B cell (primary cell): ENCODE measurements at regions not wholly inside any gene's neighbourhood (a gene's known extent, or its start where the extent isn't known, plus 50 kb on each side); places are given as distances from the start of the nearest gene placed in this dataset.

Experiments
- ATAC-seq: fragments of 200-7000 bp; cut with Tn5 transposase; one replicate; pipeline ENCODE4 v1.10.0; 2021; ENCODE audit warnings: low read depth, mild to moderate bottlenecking, moderate number of reproducible peaks, moderate library complexity
- CTCF ChIA-PET: fragments of 350-600 bp; sonication (Branson Sonifier 250); formaldehyde crosslinking; loops from one replicate; lab custom pipeline; 2021; ENCODE audit warnings: antibody characterized with exemption, inconsistent platforms; lab: Charles Lee
- POLR2A ChIA-PET: fragments of 350-600 bp; sonication (Branson Sonifier 250); formaldehyde crosslinking; loops from one replicate; lab custom pipeline; 2021; ENCODE audit warnings: antibody characterized with exemption; lab: Charles Lee
- DNase-seq: peaks from one replicate; pipeline ENCODE4 v3.0.0; 2013
- H2AFZ ChIP-seq: 2 replicates; pipeline ENCODE4 v1.6.1; 2012; ENCODE audit warnings: mild to moderate bottlenecking, low read depth, low read length; ENCODE audit not compliant: insufficient read depth, poor library complexity, severe bottlenecking
- H3K27ac ChIP-seq, 2 donors: 1 replicate in 1 of 2; 2 replicates in 1 of 2; pipeline ENCODE4 v1.5.1; 2012 to 2013; ENCODE audit warnings: low read length in 2 of 2, mild to moderate bottlenecking in 2 of 2, moderate library complexity in 1 of 2
- H3K27me3 ChIP-seq, 4 experiments: fragments of 200-600 bp in 1 of 4; sonication (generic) in 1 of 4; replicated peaks in 1 of 4; 1 replicate in 2 of 4; 2 replicates in 2 of 4; pipeline versions ENCODE4 v1.6.1 to v1.7.0; 2013 to 2016; ENCODE audit warnings: low read length in 3 of 4, mild to moderate bottlenecking in 2 of 4, mixed read lengths in 1 of 4, moderate library complexity in 1 of 4; ENCODE audit not compliant: insufficient read depth in 4 of 4, control insufficient read depth in 3 of 4; ENCODE audit errors: control extremely low read depth in 1 of 4
- H3K36me3 ChIP-seq, 2 experiments: replicated peaks in 1 of 2; 1 replicate in 1 of 2; 2 replicates in 1 of 2; pipeline versions ENCODE4 v1.6.1 to v1.7.1; 2013; ENCODE audit warnings: low read length in 1 of 2; ENCODE audit not compliant: insufficient read depth in 2 of 2, control insufficient read depth in 1 of 2; ENCODE audit errors: control extremely low read depth in 1 of 2, extremely low read depth in 1 of 2
- H3K4me1 ChIP-seq, 2 donors: fragments of 200-600 bp in 1 of 2; sonication (generic) in 1 of 2; 1 replicate in 1 of 2; 2 replicates in 1 of 2; pipeline versions ENCODE4 v1.5.1 to v1.6.1; 2013 to 2017; ENCODE audit warnings: low read length in 2 of 2; ENCODE audit not compliant: control insufficient read depth in 2 of 2, insufficient read depth in 2 of 2
- H3K4me2 ChIP-seq: replicated peaks from 2 replicates; pipeline ENCODE3; 2012; ENCODE audit warnings: mild to moderate bottlenecking, low read depth, low read length; ENCODE audit not compliant: poor library complexity, severe bottlenecking
- H3K4me3 ChIP-seq, 5 experiments: fragments of 200-600 bp in 1 of 5; sonication (generic) in 1 of 5; 1 replicate in 3 of 5; 2 replicates in 2 of 5; pipeline versions ENCODE4 v1.5.1 to v1.7.0; 2011 to 2016; ENCODE audit warnings: low read length in 4 of 5, mild to moderate bottlenecking in 4 of 5, low read depth in 2 of 5, control low read depth in 1 of 5, moderate library complexity in 1 of 5; ENCODE audit not compliant: insufficient read depth in 1 of 5; ENCODE audit errors: control extremely low read depth in 1 of 5, extremely low read depth in 1 of 5
- H3K79me2 ChIP-seq: fragments of 200-600 bp; sonication (generic); one replicate; pipeline ENCODE4 v1.6.0; 2016; ENCODE audit warnings: low read length; ENCODE audit not compliant: control insufficient read depth, insufficient read depth
- H3K9ac ChIP-seq: fragments of 200-600 bp; sonication (generic); 2 replicates; pipeline ENCODE4 v1.6.1; 2017; ENCODE audit warnings: mild to moderate bottlenecking, low read length, moderate library complexity
- H3K9me3 ChIP-seq, 3 donors: one replicate each; pipeline versions ENCODE4 v1.6.1 to v1.7.1; 2013; ENCODE audit warnings: low read length in 2 of 3; ENCODE audit not compliant: control insufficient read depth in 2 of 3, insufficient read depth in 1 of 3; ENCODE audit errors: control extremely low read depth in 1 of 3
- H4K20me1 ChIP-seq: 2 replicates; pipeline ENCODE4 v1.6.0; 2012; ENCODE audit warnings: mild to moderate bottlenecking, low read length; ENCODE audit not compliant: insufficient read depth, control insufficient read depth, poor library complexity, severe bottlenecking
- H3K27ac Mint-ChIP-seq: one replicate; pipeline ENCODE4 v1.8.0; 2021; ENCODE audit warnings: mixed read lengths
- H3K27me3 Mint-ChIP-seq: one replicate; pipeline ENCODE4 v1.8.0; 2021; ENCODE audit warnings: mixed read lengths
- H3K4me1 Mint-ChIP-seq: one replicate; pipeline ENCODE4 v1.8.0; 2021; ENCODE audit warnings: mixed read lengths
- H3K4me3 Mint-ChIP-seq: one replicate; pipeline ENCODE4 v1.8.0; 2021; ENCODE audit warnings: mixed read lengths
- H3K9me3 Mint-ChIP-seq: one replicate; pipeline ENCODE4 v1.8.0; 2022; ENCODE audit warnings: mixed read lengths; ENCODE audit not compliant: insufficient read depth
- CTCF ChIP-seq: fragments of 200-600 bp; IDR thresholded peaks from one replicate; pipeline ENCODE4 v1.8.0; 2022; ENCODE audit warnings: antibody characterized with exemption, mild to moderate bottlenecking
- EZH2 ChIP-seq: IDR thresholded peaks from 2 replicates; pipeline ENCODE4 v1.6.1; 2012; ENCODE audit warnings: borderline replicate concordance, low read depth, mild to moderate bottlenecking, moderate library complexity, low read length; ENCODE audit not compliant: insufficient read depth, poor library complexity, severe bottlenecking
- WGBS: methylation state at CpG from one replicate; pipeline ENCODE4 v1.1.5; 2013; ENCODE audit warnings: missing lambda C conversion rate; ENCODE audit not compliant: insufficient coverage; 5-methylcytosine and 5-hydroxymethylcytosine counted together
- intact Hi-C: fragments of 100-400 bp; cut with micrococcal nuclease; formaldehyde crosslinking; loops from one replicate; pipeline ENCODE4 v1.10.0; 2022

GRCh38 chr1:90534116-90534515 lies 183.0 kb downstream of the BARHL2 start:
- intact Hi-C loops = no loop called here
- Histone ChIP-seq H3K9ac (no peak overlapping the region), H4K20me1 (no peaks in the 10 kb centered on the region), H3K27ac (no peak overlapping the region), H3K4me3 (no peak overlapping the region), H3K4me2 (no peak overlapping the region), H3K79me2 (no peaks in the 10 kb centered on the region), H2AFZ (no peak overlapping the region), H3K4me1 (no peaks in the 10 kb centered on the region), H3K27me3 (no peaks in the 10 kb centered on the region), H3K9me3 (no peaks in the 10 kb centered on the region), H3K36me3 (no peaks in the 10 kb centered on the region)
- TF ChIP-seq CTCF (no peak), EZH2 (no peak)
- ATAC-seq = no peak
- no peaks in the 10 kb centered on the region for H3K9me3 Mint-ChIP-seq
- no peak for DNase-seq
- no peaks in the 10 kb centered on the region for H3K4me1 Mint-ChIP-seq
- H3K27ac Mint-ChIP-seq = no peak overlapping the region
- 82% methylated on average over 4 of the region's 6 CpGs for WGBS
- no peak overlapping the region for H3K4me3 Mint-ChIP-seq
- H3K27me3 Mint-ChIP-seq = peaks cover 4% of the 10 kb centered on the region
- ChIA-PET POLR2A (no interaction called here), CTCF (no interaction called here)

GRCh38 chr1:90526954-90527353 lies 190.1 kb downstream of the BARHL2 start:
- ATAC-seq = no peak
- Histone ChIP-seq H3K4me1 (no peaks in the 10 kb centered on the region), H2AFZ (no peak overlapping the region), H3K27ac (no peak overlapping the region), H3K36me3 (no peaks in the 10 kb centered on the region), H3K79me2 (no peaks in the 10 kb centered on the region), H3K27me3 (no peaks in the 10 kb centered on the region), H3K9me3 (no peaks in the 10 kb centered on the region), H3K4me3 (no peak overlapping the region), H4K20me1 (no peaks in the 10 kb centered on the region), H3K4me2 (no peak overlapping the region), H3K9ac (no peak overlapping the region)
- DNase-seq = no peak
- CTCF ChIA-PET = no interaction called here
- no peak overlapping the region for H3K27ac Mint-ChIP-seq
- POLR2A ChIA-PET = interaction anchor here (0.6 kb wide), 1 partner anchor 622 kb away, joined by 3 read pairs; no protein-coding TSS in a partner anchor
- intact Hi-C loops = no loop called here
- H3K4me3 Mint-ChIP-seq = no peak overlapping the region
- no peaks in the 10 kb centered on the region for H3K27me3 Mint-ChIP-seq
- peaks cover 5% of the 10 kb centered on the region for H3K9me3 Mint-ChIP-seq
- H3K4me1 Mint-ChIP-seq = no peaks in the 10 kb centered on the region
- TF ChIP-seq EZH2 (no peak), CTCF (no peak)
